GM12878 (cell line): ENCODE measurements at regions not wholly inside any gene's neighbourhood (a gene's known extent, or its start where the extent isn't known, plus 50 kb on each side); places are given as distances from the start of the nearest gene placed in this dataset.

Experiments used
- ATAC-seq: fragments of 200-7000 bp; cut with Tn5 transposase; 3 replicates; pipeline ENCODE4 v1.9.1; 2020; ENCODE audit warnings: mild to moderate bottlenecking, moderate library complexity
- BruUV-seq: library from RNA; stranded (reverse); fragments of 400-500 nt; replicated peaks from 2 replicates; lab custom pipeline; 2021; lab: Mats Ljungman, UMichigan
- CTCF ChIA-PET: fragments of 300-600 bp; sonication (Branson Sonifier 250); formaldehyde crosslinking; extraction: SDS; loops from one replicate; lab custom pipeline; 2021; ENCODE audit warnings: inconsistent platforms; lab: Yijun Ruan, JAX
- POLR2A ChIA-PET: fragments of 350-600 bp; formaldehyde crosslinking; extraction: SDS; loops from one replicate; lab custom pipeline; 2021; ENCODE audit warnings: inconsistent platforms; lab: Charles Lee
- RAD21 ChIA-PET: fragments of 300-600 bp; sonication (Branson Sonifier 250); formaldehyde crosslinking; loops from one replicate; lab custom pipeline; 2023; ENCODE audit warnings: antibody characterized with exemption; ENCODE audit not compliant: unreplicated experiment; lab: Charles Lee
- SMC1A ChIA-PET: fragments of 300-600 bp; sonication (Branson Sonifier 250); formaldehyde crosslinking; loops from one replicate; lab custom pipeline; 2023; ENCODE audit not compliant: unreplicated experiment, uncharacterized antibody; lab: Charles Lee
- DNase-seq: peaks from one replicate; pipeline ENCODE4 v3.0.0-alpha.2; 2011; ENCODE audit warnings: low read depth, low spot score
- FAIRE-seq: peaks from 3 replicates; lab custom pipeline; 2011; peaks lifted over from hg19 to GRCh38; lab: Jason Lieb, UNC
- H2AFZ ChIP-seq: 2 replicates; pipeline ENCODE4 v1.6.0; 2011; ENCODE audit warnings: low read depth, low read length, control low read depth; ENCODE audit not compliant: control insufficient read depth
- H3K27ac ChIP-seq: 2 replicates; pipeline ENCODE4 v1.5.1; 2011; ENCODE audit warnings: control low read depth; ENCODE audit not compliant: control insufficient read depth, insufficient read depth
- H3K27me3 ChIP-seq, 2 experiments: replicated peaks in 1 of 2; 2 replicates each; pipeline versions ENCODE4 v1.6.0 to v1.6.1; 2011; ENCODE audit warnings: low read length in 1 of 2; ENCODE audit not compliant: control insufficient read depth in 2 of 2, insufficient read depth in 2 of 2
- H3K36me3 ChIP-seq, 2 experiments: 2 replicates each; pipeline ENCODE4 v1.5.1; 2011; ENCODE audit warnings: low read length in 1 of 2; ENCODE audit not compliant: control insufficient read depth in 2 of 2, insufficient read depth in 2 of 2
- H3K4me1 ChIP-seq: 2 replicates; pipeline ENCODE4 v1.6.1; 2011; ENCODE audit warnings: mild to moderate bottlenecking, low read length, moderate library complexity, mixed read lengths; ENCODE audit not compliant: control insufficient read depth, insufficient read depth
- H3K4me2 ChIP-seq: 2 replicates; pipeline ENCODE4 v1.6.0; 2011; ENCODE audit warnings: control low read depth; ENCODE audit not compliant: control insufficient read depth, insufficient read depth
- H3K4me3 ChIP-seq: fragments of 200-600 bp; sonication (generic); 2 replicates; pipeline ENCODE4 v1.5.1; 2016
- H3K79me2 ChIP-seq: 2 replicates; pipeline ENCODE4 v1.6.0; 2011; ENCODE audit warnings: low read length; ENCODE audit not compliant: control insufficient read depth, insufficient read depth
- H3K9ac ChIP-seq: 2 replicates; pipeline ENCODE4 v1.8.0; 2011; ENCODE audit warnings: low read length, control low read depth, mixed read lengths; ENCODE audit not compliant: control insufficient read depth, insufficient read depth
- H3K9me3 ChIP-seq: replicated peaks from 3 replicates; pipeline ENCODE4 v1.5.1; 2011; ENCODE audit warnings: mild to moderate bottlenecking, low read length; ENCODE audit not compliant: control insufficient read depth, insufficient read depth
- H4K20me1 ChIP-seq: 2 replicates; pipeline ENCODE4 v1.6.0; 2011; ENCODE audit not compliant: control insufficient read depth, insufficient read depth
- ETV6 ChIP-seq, 2 experiments: fragments of 450-650 bp in 1 of 2; IDR thresholded peaks in 1 of 2; conservative IDR thresholded peaks in 1 of 2; 2 replicates each; pipeline ENCODE4 v1.6.1; 2014; ENCODE audit warnings: antibody characterized with exemption in 1 of 2, borderline replicate concordance in 1 of 2, low read depth in 1 of 2, mild to moderate bottlenecking in 1 of 2, moderate library complexity in 1 of 2
- MEF2A ChIP-seq: IDR thresholded peaks from 2 replicates; pipeline ENCODE4 v1.6.1; 2011; ENCODE audit warnings: low read depth, mild to moderate bottlenecking, low read length, moderate library complexity; ENCODE audit not compliant: insufficient read depth
- MTA3 ChIP-seq: IDR thresholded peaks from 2 replicates; pipeline ENCODE4 v1.6.1; 2012; ENCODE audit warnings: low read length, inconsistent platforms, borderline replicate concordance
- MYB ChIP-seq: fragments of 150-350 bp; IDR thresholded peaks from 2 replicates; pipeline ENCODE4 v1.6.1; 2014; ENCODE audit warnings: mild to moderate bottlenecking, low read depth, low read length, borderline replicate concordance
- NFIC ChIP-seq: IDR thresholded peaks from 2 replicates; pipeline ENCODE4 v1.6.1; 2012; ENCODE audit warnings: low read depth, mild to moderate bottlenecking, inconsistent platforms, low read length, moderate library complexity
- POLR2AphosphoS5 ChIP-seq: IDR thresholded peaks from 2 replicates; pipeline ENCODE4 v1.6.1; 2011; ENCODE audit warnings: mild to moderate bottlenecking, low read length, inconsistent platforms
- RAD51 ChIP-seq: fragments of 450-650 bp; IDR thresholded peaks from 2 replicates; pipeline ENCODE4 v1.6.1; 2016; ENCODE audit warnings: moderate library complexity, mild to moderate bottlenecking, inconsistent platforms
- RCOR1 ChIP-seq: conservative IDR thresholded peaks from 2 replicates; pipeline ENCODE4 v1.6.1; 2012; ENCODE audit warnings: low read depth, low read length, improper control_type of control experiment
- SREBF1 ChIP-seq: IDR thresholded peaks from 2 replicates; pipeline ENCODE4 v1.6.1; 2012; ENCODE audit warnings: mild to moderate bottlenecking, low read length
- STAT1 ChIP-seq: fragments of 450-650 bp; conservative IDR thresholded peaks from 2 replicates; pipeline ENCODE4 v1.6.1; 2014; ENCODE audit warnings: antibody characterized with exemption, mild to moderate bottlenecking
- SUPT20H ChIP-seq: IDR thresholded peaks from 2 replicates; pipeline ENCODE4 v1.6.1; 2011; ENCODE audit warnings: low read depth, mild to moderate bottlenecking, low read length, moderate library complexity, borderline replicate concordance; ENCODE audit not compliant: control insufficient read depth
- TAF1 ChIP-seq: IDR thresholded peaks from 2 replicates; pipeline ENCODE4 v1.6.1; 2011; ENCODE audit warnings: mild to moderate bottlenecking, low read depth, low read length, borderline replicate concordance
- ZNF207 ChIP-seq: fragments of 450-650 bp; IDR thresholded peaks from 2 replicates; pipeline ENCODE4 v1.6.1; 2014; ENCODE audit warnings: antibody characterized with exemption, mild to moderate bottlenecking, borderline replicate concordance
- WGBS: methylation state at CpG from one replicate; pipeline ENCODE4 v1.1.6; 2016; ENCODE audit warnings: low lambda C conversion rate; ENCODE audit not compliant: insufficient replicate concordance, insufficient coverage; ENCODE audit errors: missing lambda C conversion rate; 5-methylcytosine and 5-hydroxymethylcytosine counted together
- in situ Hi-C: fragments of 300-500 bp; cut with MboI; formaldehyde crosslinking; loops from 9 replicates; pipeline ENCODE4 v1.14.3; 2018; ENCODE audit warnings: mixed read lengths
- intact Hi-C: fragments of 100-400 bp; cut with micrococcal nuclease; formaldehyde crosslinking; loops from one replicate; pipeline ENCODE4 v1.14.2; 2022; ENCODE audit not compliant: unreplicated experiment
- TF ChIP-seq, protein P1 (sequence below): fragments of 450-650 bp; IDR thresholded peaks from 2 replicates; pipeline ENCODE4 v1.6.1; 2018; ENCODE audit warnings: mild to moderate bottlenecking, low read depth, moderate library complexity; ENCODE audit not compliant: partially characterized antibody
- TF ChIP-seq, protein P2 (sequence below), 3 experiments: IDR thresholded peaks in 2 of 3; conservative IDR thresholded peaks in 1 of 3; 2 replicates each; pipeline ENCODE4 v1.5.1; 2011; ENCODE audit warnings: low read depth in 3 of 3, low read length in 3 of 3, mild to moderate bottlenecking in 3 of 3, control low read depth in 2 of 3, moderate library complexity in 2 of 3, inconsistent platforms in 1 of 3, mixed read lengths in 1 of 3; ENCODE audit not compliant: control insufficient read depth in 2 of 3, insufficient read depth in 1 of 3; ENCODE audit errors: extremely low read depth in 1 of 3
- TF ChIP-seq, protein P3 (sequence below): IDR thresholded peaks from 2 replicates; pipeline ENCODE4 v1.6.1; 2011; ENCODE audit warnings: borderline replicate concordance, low read depth, mild to moderate bottlenecking, moderate library complexity, low read length; ENCODE audit not compliant: insufficient read depth, poor library complexity, severe bottlenecking
- TF ChIP-seq, protein P4 (sequence below): IDR thresholded peaks from 2 replicates; pipeline ENCODE4 v1.6.1; 2011; ENCODE audit warnings: borderline replicate concordance, low read depth, mild to moderate bottlenecking, moderate library complexity, mixed read lengths, low read length; ENCODE audit not compliant: insufficient read depth; ENCODE audit errors: extremely low read length

DNA sequence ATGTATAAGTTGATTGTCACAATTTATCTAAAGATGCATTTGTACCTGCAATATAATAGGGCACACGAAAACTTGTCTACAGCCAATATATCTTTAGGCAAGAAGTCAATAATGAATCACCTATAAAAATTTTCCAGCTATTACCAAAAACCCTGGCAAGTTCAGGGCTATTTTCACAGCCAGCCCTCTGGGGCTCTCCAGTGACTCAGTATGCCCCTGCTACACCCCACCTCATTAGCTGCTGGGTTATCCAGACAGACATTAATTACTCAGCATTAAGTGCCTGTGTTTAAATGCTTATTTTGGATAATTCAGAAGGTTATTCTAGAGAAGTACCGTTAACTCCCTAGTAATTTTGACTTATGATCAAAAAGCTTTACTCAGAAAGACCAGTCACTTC is 220.2 kb downstream of the TBX15 start:
- SMC1A ChIA-PET = interaction anchor here (0.6 to 0.8 kb wide), 2 partner anchors 11 to 140 kb away, joined by 4 read pairs; no protein-coding TSS in a partner anchor
- Histone ChIP-seq H2AFZ (no peak overlapping the region), H3K9ac (no peak overlapping the region), H3K4me1 (no peaks in the 10 kb centered on the region), H3K27me3 (no peaks in the 10 kb centered on the region), H3K36me3 (no peaks in the 10 kb centered on the region), H3K79me2 (no peaks in the 10 kb centered on the region), H3K9me3 (no peaks in the 10 kb centered on the region), H3K4me3 (no peak overlapping the region), H3K27ac (no peak overlapping the region), H4K20me1 (no peaks in the 10 kb centered on the region), H3K4me2 (no peak overlapping the region)
- BruUV-seq = no TSS peak
- CTCF ChIA-PET = interaction anchor here (1.1 to 1.2 kb wide), 2 partner anchors 215 to 241 kb away, joined by 3 read pairs; no protein-coding TSS in a partner anchor
- intact Hi-C loops = no loop called here
- FAIRE-seq = no peak
- ATAC-seq = no peak
- POLR2A ChIA-PET = no interaction called here
- RAD21 ChIA-PET = no interaction called here
- WGBS = 0% methylated on average over 2 of the region's 2 CpGs
- in situ Hi-C loops = no loop called here
- no peak for DNase-seq
- TF ChIP-seq, protein P1, sequence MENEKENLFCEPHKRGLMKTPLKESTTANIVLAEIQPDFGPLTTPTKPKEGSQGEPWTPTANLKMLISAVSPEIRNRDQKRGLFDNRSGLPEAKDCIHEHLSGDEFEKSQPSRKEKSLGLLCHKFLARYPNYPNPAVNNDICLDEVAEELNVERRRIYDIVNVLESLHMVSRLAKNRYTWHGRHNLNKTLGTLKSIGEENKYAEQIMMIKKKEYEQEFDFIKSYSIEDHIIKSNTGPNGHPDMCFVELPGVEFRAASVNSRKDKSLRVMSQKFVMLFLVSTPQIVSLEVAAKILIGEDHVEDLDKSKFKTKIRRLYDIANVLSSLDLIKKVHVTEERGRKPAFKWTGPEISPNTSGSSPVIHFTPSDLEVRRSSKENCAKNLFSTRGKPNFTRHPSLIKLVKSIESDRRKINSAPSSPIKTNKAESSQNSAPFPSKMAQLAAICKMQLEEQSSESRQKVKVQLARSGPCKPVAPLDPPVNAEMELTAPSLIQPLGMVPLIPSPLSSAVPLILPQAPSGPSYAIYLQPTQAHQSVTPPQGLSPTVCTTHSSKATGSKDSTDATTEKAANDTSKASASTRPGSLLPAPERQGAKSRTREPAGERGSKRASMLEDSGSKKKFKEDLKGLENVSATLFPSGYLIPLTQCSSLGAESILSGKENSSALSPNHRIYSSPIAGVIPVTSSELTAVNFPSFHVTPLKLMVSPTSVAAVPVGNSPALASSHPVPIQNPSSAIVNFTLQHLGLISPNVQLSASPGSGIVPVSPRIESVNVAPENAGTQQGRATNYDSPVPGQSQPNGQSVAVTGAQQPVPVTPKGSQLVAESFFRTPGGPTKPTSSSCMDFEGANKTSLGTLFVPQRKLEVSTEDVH = no peak
- TF ChIP-seq MEF2A (no peak), MTA3 (no peak), STAT1 (no peak), SUPT20H (no peak), ETV6 (conservative IDR thresholded peaks at IDR 0.05 in 1 of 2, IDR thresholded peaks at IDR 0.05 in 1 of 2; ENCODE audit: borderline replicate concordance in 1 of 2, low read depth in 1 of 2) (no peak), RCOR1 (no peak), ZNF207 (no peak), SREBF1 (no peak), TAF1 (no peak), MYB (no peak), RAD51 (no peak), POLR2AphosphoS5 (no peak), NFIC (no peak)
- TF ChIP-seq, protein P2, sequence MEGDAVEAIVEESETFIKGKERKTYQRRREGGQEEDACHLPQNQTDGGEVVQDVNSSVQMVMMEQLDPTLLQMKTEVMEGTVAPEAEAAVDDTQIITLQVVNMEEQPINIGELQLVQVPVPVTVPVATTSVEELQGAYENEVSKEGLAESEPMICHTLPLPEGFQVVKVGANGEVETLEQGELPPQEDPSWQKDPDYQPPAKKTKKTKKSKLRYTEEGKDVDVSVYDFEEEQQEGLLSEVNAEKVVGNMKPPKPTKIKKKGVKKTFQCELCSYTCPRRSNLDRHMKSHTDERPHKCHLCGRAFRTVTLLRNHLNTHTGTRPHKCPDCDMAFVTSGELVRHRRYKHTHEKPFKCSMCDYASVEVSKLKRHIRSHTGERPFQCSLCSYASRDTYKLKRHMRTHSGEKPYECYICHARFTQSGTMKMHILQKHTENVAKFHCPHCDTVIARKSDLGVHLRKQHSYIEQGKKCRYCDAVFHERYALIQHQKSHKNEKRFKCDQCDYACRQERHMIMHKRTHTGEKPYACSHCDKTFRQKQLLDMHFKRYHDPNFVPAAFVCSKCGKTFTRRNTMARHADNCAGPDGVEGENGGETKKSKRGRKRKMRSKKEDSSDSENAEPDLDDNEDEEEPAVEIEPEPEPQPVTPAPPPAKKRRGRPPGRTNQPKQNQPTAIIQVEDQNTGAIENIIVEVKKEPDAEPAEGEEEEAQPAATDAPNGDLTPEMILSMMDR (IDR thresholded peaks at IDR 0.05 in 2 of 3, conservative IDR thresholded peaks at IDR 0.05 in 1 of 3; ENCODE audit: control insufficient read depth in 2 of 3, extremely low read depth in 1 of 3, insufficient read depth in 1 of 3, low read depth in 3 of 3, low read length in 3 of 3) = no peak
- TF ChIP-seq, protein P3, sequence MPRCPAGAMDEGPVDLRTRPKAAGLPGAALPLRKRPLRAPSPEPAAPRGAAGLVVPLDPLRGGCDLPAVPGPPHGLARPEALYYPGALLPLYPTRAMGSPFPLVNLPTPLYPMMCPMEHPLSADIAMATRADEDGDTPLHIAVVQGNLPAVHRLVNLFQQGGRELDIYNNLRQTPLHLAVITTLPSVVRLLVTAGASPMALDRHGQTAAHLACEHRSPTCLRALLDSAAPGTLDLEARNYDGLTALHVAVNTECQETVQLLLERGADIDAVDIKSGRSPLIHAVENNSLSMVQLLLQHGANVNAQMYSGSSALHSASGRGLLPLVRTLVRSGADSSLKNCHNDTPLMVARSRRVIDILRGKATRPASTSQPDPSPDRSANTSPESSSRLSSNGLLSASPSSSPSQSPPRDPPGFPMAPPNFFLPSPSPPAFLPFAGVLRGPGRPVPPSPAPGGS = no peak
- TF ChIP-seq, protein P4, sequence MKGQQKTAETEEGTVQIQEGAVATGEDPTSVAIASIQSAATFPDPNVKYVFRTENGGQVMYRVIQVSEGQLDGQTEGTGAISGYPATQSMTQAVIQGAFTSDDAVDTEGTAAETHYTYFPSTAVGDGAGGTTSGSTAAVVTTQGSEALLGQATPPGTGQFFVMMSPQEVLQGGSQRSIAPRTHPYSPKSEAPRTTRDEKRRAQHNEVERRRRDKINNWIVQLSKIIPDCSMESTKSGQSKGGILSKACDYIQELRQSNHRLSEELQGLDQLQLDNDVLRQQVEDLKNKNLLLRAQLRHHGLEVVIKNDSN = no peak
